H1 (cell line): ENCODE measurements at regions not wholly inside any gene's neighbourhood (a gene's known extent, or its start where the extent isn't known, plus 50 kb on each side); places are given as distances from the start of the nearest gene placed in this dataset.

Source experiments
- CEBPB ChIP-seq: IDR thresholded peaks from 2 replicates; pipeline ENCODE4 v1.6.1; 2012; ENCODE audit warnings: low read depth, low read length
- JUND ChIP-seq: IDR thresholded peaks from 2 replicates; pipeline ENCODE4 v1.6.1; 2011; ENCODE audit warnings: mild to moderate bottlenecking, improper control_type of control experiment, low read length
- RBBP5 ChIP-seq: IDR thresholded peaks from 2 replicates; pipeline ENCODE4 v1.7.1; 2012; ENCODE audit warnings: low read depth, mild to moderate bottlenecking, inconsistent platforms, low read length, moderate library complexity, borderline replicate concordance
- TF ChIP-seq, protein P1 (sequence below): fragments of 300-600 bp; sonication (generic); IDR thresholded peaks from 2 replicates; pipeline ENCODE4 v1.7.1; 2012; ENCODE audit warnings: low read length, moderate library complexity, mild to moderate bottlenecking, inconsistent platforms; ENCODE audit not compliant: insufficient replicate concordance

DNA sequence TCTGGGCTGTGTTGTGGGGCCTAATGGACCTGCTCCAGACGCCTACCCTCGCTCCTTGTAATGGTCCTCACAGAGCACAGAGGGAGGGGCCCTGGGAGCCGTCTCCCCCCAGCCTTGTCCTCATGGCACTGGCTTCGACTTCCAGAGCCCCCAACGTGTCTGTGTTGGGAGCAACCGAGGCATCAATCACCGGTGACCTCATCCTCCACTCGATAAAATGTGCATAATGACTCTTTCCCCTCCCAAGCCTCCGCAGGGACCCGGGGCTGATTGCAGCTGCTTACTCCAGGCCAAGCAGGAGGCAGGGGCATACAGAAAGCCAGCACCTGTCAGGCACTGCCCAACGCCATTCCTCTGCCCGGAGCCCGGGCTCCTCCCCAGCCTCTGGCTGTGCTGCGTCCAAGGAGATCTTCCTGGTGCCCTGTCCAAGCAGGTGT is 271.7 kb downstream of the NDUFA10 start (continued):
- TF ChIP-seq, protein P1, sequence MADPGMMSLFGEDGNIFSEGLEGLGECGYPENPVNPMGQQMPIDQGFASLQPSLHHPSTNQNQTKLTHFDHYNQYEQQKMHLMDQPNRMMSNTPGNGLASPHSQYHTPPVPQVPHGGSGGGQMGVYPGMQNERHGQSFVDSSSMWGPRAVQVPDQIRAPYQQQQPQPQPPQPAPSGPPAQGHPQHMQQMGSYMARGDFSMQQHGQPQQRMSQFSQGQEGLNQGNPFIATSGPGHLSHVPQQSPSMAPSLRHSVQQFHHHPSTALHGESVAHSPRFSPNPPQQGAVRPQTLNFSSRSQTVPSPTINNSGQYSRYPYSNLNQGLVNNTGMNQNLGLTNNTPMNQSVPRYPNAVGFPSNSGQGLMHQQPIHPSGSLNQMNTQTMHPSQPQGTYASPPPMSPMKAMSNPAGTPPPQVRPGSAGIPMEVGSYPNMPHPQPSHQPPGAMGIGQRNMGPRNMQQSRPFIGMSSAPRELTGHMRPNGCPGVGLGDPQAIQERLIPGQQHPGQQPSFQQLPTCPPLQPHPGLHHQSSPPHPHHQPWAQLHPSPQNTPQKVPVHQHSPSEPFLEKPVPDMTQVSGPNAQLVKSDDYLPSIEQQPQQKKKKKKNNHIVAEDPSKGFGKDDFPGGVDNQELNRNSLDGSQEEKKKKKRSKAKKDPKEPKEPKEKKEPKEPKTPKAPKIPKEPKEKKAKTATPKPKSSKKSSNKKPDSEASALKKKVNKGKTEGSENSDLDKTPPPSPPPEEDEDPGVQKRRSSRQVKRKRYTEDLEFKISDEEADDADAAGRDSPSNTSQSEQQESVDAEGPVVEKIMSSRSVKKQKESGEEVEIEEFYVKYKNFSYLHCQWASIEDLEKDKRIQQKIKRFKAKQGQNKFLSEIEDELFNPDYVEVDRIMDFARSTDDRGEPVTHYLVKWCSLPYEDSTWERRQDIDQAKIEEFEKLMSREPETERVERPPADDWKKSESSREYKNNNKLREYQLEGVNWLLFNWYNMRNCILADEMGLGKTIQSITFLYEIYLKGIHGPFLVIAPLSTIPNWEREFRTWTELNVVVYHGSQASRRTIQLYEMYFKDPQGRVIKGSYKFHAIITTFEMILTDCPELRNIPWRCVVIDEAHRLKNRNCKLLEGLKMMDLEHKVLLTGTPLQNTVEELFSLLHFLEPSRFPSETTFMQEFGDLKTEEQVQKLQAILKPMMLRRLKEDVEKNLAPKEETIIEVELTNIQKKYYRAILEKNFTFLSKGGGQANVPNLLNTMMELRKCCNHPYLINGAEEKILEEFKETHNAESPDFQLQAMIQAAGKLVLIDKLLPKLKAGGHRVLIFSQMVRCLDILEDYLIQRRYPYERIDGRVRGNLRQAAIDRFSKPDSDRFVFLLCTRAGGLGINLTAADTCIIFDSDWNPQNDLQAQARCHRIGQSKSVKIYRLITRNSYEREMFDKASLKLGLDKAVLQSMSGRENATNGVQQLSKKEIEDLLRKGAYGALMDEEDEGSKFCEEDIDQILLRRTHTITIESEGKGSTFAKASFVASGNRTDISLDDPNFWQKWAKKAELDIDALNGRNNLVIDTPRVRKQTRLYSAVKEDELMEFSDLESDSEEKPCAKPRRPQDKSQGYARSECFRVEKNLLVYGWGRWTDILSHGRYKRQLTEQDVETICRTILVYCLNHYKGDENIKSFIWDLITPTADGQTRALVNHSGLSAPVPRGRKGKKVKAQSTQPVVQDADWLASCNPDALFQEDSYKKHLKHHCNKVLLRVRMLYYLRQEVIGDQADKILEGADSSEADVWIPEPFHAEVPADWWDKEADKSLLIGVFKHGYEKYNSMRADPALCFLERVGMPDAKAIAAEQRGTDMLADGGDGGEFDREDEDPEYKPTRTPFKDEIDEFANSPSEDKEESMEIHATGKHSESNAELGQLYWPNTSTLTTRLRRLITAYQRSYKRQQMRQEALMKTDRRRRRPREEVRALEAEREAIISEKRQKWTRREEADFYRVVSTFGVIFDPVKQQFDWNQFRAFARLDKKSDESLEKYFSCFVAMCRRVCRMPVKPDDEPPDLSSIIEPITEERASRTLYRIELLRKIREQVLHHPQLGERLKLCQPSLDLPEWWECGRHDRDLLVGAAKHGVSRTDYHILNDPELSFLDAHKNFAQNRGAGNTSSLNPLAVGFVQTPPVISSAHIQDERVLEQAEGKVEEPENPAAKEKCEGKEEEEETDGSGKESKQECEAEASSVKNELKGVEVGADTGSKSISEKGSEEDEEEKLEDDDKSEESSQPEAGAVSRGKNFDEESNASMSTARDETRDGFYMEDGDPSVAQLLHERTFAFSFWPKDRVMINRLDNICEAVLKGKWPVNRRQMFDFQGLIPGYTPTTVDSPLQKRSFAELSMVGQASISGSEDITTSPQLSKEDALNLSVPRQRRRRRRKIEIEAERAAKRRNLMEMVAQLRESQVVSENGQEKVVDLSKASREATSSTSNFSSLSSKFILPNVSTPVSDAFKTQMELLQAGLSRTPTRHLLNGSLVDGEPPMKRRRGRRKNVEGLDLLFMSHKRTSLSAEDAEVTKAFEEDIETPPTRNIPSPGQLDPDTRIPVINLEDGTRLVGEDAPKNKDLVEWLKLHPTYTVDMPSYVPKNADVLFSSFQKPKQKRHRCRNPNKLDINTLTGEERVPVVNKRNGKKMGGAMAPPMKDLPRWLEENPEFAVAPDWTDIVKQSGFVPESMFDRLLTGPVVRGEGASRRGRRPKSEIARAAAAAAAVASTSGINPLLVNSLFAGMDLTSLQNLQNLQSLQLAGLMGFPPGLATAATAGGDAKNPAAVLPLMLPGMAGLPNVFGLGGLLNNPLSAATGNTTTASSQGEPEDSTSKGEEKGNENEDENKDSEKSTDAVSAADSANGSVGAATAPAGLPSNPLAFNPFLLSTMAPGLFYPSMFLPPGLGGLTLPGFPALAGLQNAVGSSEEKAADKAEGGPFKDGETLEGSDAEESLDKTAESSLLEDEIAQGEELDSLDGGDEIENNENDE: no peak
- TF ChIP-seq CEBPB (no peak), JUND (no peak), RBBP5 (no peak)
